ENCODE measurements at regions not wholly inside any gene's neighbourhood (a gene's known extent, or its start where the extent isn't known, plus 50 kb on each side); places are given as distances from the start of the nearest gene placed in this dataset.

GRCh38 chr2:191747170-191747530 lies 69.2 kb downstream of the NABP1 start:
- H3K9me3 Mint-ChIP-seq (ENCODE audit: unreplicated experiment), result peaks cover 3% of the 10 kb centered on the region
- Histone ChIP-seq H3K4me3 (ENCODE audit: insufficient read depth, low read depth, low read length) (no peak overlapping the region), H2AFZ (ENCODE audit: low read depth, low read length) (no peak overlapping the region), H3K36me3 (ENCODE audit: insufficient read depth, low read length) (no peaks in the 10 kb centered on the region), H4K20me1 (ENCODE audit: insufficient read depth, low read length) (no peaks in the 10 kb centered on the region), H3K79me2 (ENCODE audit: insufficient read depth, low read length) (no peaks in the 10 kb centered on the region), H3K4me2 (ENCODE audit: low read length) (peak overlapping the region; percentile 39), H3K9ac (ENCODE audit: low read length) (no peak overlapping the region), H3K27me3 (ENCODE audit: insufficient read depth, low read length) (no peaks in the 10 kb centered on the region), H3K4me1 (ENCODE audit: insufficient read depth, low read length) (peaks cover 21% of the 10 kb centered on the region), H3K9me3 (ENCODE audit: insufficient read depth, low read depth, low read length) (no peaks in the 10 kb centered on the region), H3K27ac (ENCODE audit: low read depth, low read length) (no peak overlapping the region)
- FAIRE-seq (no peak), DNase-seq (ENCODE audit: low read depth) (no peak)
- TF ChIP-seq CTCF (IDR thresholded peaks at IDR 0.05; ENCODE audit: insufficient read depth, low read depth, low read length), result no peak
- no peak for TF ChIP-seq EZH2 (IDR thresholded peaks at IDR 0.05; ENCODE audit: insufficient read depth, low read length)
- H3K36me3 Mint-ChIP-seq (ENCODE audit: low read depth, unreplicated experiment), result no peaks in the 10 kb centered on the region
- H3K4me1 Mint-ChIP-seq (ENCODE audit: low read depth, unreplicated experiment), result peaks cover 22% of the 10 kb centered on the region
- H3K27ac Mint-ChIP-seq (ENCODE audit: unreplicated experiment), result no peak overlapping the region
- no peak overlapping the region for H3K4me3 Mint-ChIP-seq (ENCODE audit: unreplicated experiment)
- H3K27me3 Mint-ChIP-seq (ENCODE audit: low read depth, unreplicated experiment), result no peaks in the 10 kb centered on the region

GRCh38 chr2:191748059-191748461 lies 70.1 kb downstream of the NABP1 start:
- no peak overlapping the region for H2AFZ ChIP-seq (ENCODE audit: low read depth, low read length)
- no peaks in the 10 kb centered on the region for H3K36me3 Mint-ChIP-seq (ENCODE audit: low read depth, unreplicated experiment)
- H3K9me3 ChIP-seq (ENCODE audit: insufficient read depth, low read depth, low read length), result no peaks in the 10 kb centered on the region
- H3K36me3 ChIP-seq (ENCODE audit: insufficient read depth, low read length), result no peaks in the 10 kb centered on the region
- H3K27me3 ChIP-seq (ENCODE audit: insufficient read depth, low read length), result no peaks in the 10 kb centered on the region
- H3K79me2 ChIP-seq (ENCODE audit: insufficient read depth, low read length), result no peaks in the 10 kb centered on the region
- H3K4me2 ChIP-seq (ENCODE audit: low read length), result peak overlapping the region; percentile 39
- FAIRE-seq (no peak), DNase-seq (ENCODE audit: low read depth) (peak; percentile 83)
- H3K9ac ChIP-seq (ENCODE audit: low read length), result no peak overlapping the region
- H3K27ac Mint-ChIP-seq (ENCODE audit: unreplicated experiment), result peak overlapping the region; percentile 28
- peaks cover 22% of the 10 kb centered on the region for H3K4me1 Mint-ChIP-seq (ENCODE audit: low read depth, unreplicated experiment)
- peaks cover 3% of the 10 kb centered on the region for H3K9me3 Mint-ChIP-seq (ENCODE audit: unreplicated experiment)
- H3K4me1 ChIP-seq (ENCODE audit: insufficient read depth, low read length), result peaks cover 21% of the 10 kb centered on the region
- H4K20me1 ChIP-seq (ENCODE audit: insufficient read depth, low read length), result no peaks in the 10 kb centered on the region
- TF ChIP-seq EZH2 (IDR thresholded peaks at IDR 0.05; ENCODE audit: insufficient read depth, low read length), result no peak
- no peak for TF ChIP-seq CTCF (IDR thresholded peaks at IDR 0.05; ENCODE audit: insufficient read depth, low read depth, low read length)
- H3K27me3 Mint-ChIP-seq (ENCODE audit: low read depth, unreplicated experiment), result no peaks in the 10 kb centered on the region
- no peak overlapping the region for H3K27ac ChIP-seq (ENCODE audit: low read depth, low read length)
- H3K4me3 Mint-ChIP-seq (ENCODE audit: unreplicated experiment), result no peak overlapping the region
- no peak overlapping the region for H3K4me3 ChIP-seq (ENCODE audit: insufficient read depth, low read depth, low read length)

GRCh38 chr2:191748528-191749180 lies 70.7 kb downstream of the NABP1 start:
- H3K4me1 ChIP-seq (ENCODE audit: insufficient read depth, low read length), result peaks cover 21% of the 10 kb centered on the region
- TF ChIP-seq EZH2 (IDR thresholded peaks at IDR 0.05; ENCODE audit: insufficient read depth, low read length) (no peak), CTCF (IDR thresholded peaks at IDR 0.05; ENCODE audit: insufficient read depth, low read depth, low read length) (no peak)
- no peaks in the 10 kb centered on the region for H3K27me3 ChIP-seq (ENCODE audit: insufficient read depth, low read length)
- FAIRE-seq (peak; percentile 56), DNase-seq (ENCODE audit: low read depth) (peak; percentile 57)
- H4K20me1 ChIP-seq (ENCODE audit: insufficient read depth, low read length), result no peaks in the 10 kb centered on the region
- H3K4me2 ChIP-seq (ENCODE audit: low read length), result peak overlapping the region; percentile 39
- peak overlapping the region; percentile 28 for H3K27ac Mint-ChIP-seq (ENCODE audit: unreplicated experiment)
- no peak overlapping the region for H3K4me3 Mint-ChIP-seq (ENCODE audit: unreplicated experiment)
- H3K27me3 Mint-ChIP-seq (ENCODE audit: low read depth, unreplicated experiment), result no peaks in the 10 kb centered on the region
- no peaks in the 10 kb centered on the region for H3K9me3 Mint-ChIP-seq (ENCODE audit: unreplicated experiment)
- H3K4me3 ChIP-seq (ENCODE audit: insufficient read depth, low read depth, low read length), result no peak overlapping the region
- H3K79me2 ChIP-seq (ENCODE audit: insufficient read depth, low read length), result no peaks in the 10 kb centered on the region
- no peaks in the 10 kb centered on the region for H3K36me3 ChIP-seq (ENCODE audit: insufficient read depth, low read length)
- H3K9me3 ChIP-seq (ENCODE audit: insufficient read depth, low read depth, low read length), result no peaks in the 10 kb centered on the region
- H2AFZ ChIP-seq (ENCODE audit: low read depth, low read length), result no peak overlapping the region
- no peak overlapping the region for H3K9ac ChIP-seq (ENCODE audit: low read length)
- no peaks in the 10 kb centered on the region for H3K36me3 Mint-ChIP-seq (ENCODE audit: low read depth, unreplicated experiment)
- no peak overlapping the region for H3K27ac ChIP-seq (ENCODE audit: low read depth, low read length)
- H3K4me1 Mint-ChIP-seq (ENCODE audit: low read depth, unreplicated experiment), result peaks cover 22% of the 10 kb centered on the region

All from astrocyte (in vitro differentiated cells and primary cell).